H9 (cell line): ENCODE measurements at regions not wholly inside any gene's neighbourhood (a gene's known extent, or its start where the extent isn't known, plus 50 kb on each side); places are given as distances from the start of the nearest gene placed in this dataset.

Experiments used
- DNase-seq: peaks from one replicate; pipeline ENCODE4 v3.0.0-alpha.2; 2017
- H2AFZ ChIP-seq: one replicate; pipeline ENCODE4 v1.6.1; 2013; ENCODE audit warnings: mild to moderate bottlenecking, low read length, control low read depth, moderate library complexity
- H2AK5ac ChIP-seq: 2 replicates; pipeline ENCODE4 v1.6.1; 2013; ENCODE audit warnings: low read length, control low read depth, mixed read lengths; ENCODE audit not compliant: insufficient read length
- H2BK120ac ChIP-seq: one replicate; pipeline ENCODE4 v1.6.1; 2013; ENCODE audit warnings: low read depth, mild to moderate bottlenecking, low read length, control low read depth, inconsistent platforms; ENCODE audit not compliant: poor library complexity, severe bottlenecking
- H2BK12ac ChIP-seq: 2 replicates; pipeline ENCODE4 v1.6.1; 2013; ENCODE audit warnings: low read length, control low read depth, mixed read lengths, low read depth; ENCODE audit not compliant: insufficient read length
- H2BK15ac ChIP-seq: 2 replicates; pipeline ENCODE4 v1.6.1; 2013; ENCODE audit warnings: low read depth, low read length, control low read depth
- H2BK20ac ChIP-seq: one replicate; pipeline ENCODE4 v1.6.1; 2013; ENCODE audit warnings: low read depth, mild to moderate bottlenecking, low read length, control low read depth, inconsistent platforms; ENCODE audit not compliant: poor library complexity, severe bottlenecking
- H2BK5ac ChIP-seq: 2 replicates; pipeline ENCODE4 v1.6.1; 2013; ENCODE audit warnings: low read length, control low read depth, mixed read lengths; ENCODE audit not compliant: insufficient read length
- H3K14ac ChIP-seq: 2 replicates; pipeline ENCODE4 v1.6.1; 2013; ENCODE audit warnings: low read length, control low read depth; ENCODE audit not compliant: insufficient read depth
- H3K18ac ChIP-seq: 2 replicates; pipeline ENCODE4 v1.6.1; 2013; ENCODE audit warnings: low read depth, mild to moderate bottlenecking, mixed read lengths, low read length, control low read depth; ENCODE audit not compliant: insufficient read length
- H3K23ac ChIP-seq: 2 replicates; pipeline ENCODE4 v1.6.1; 2013; ENCODE audit warnings: low read length, control low read depth, mixed read lengths, low read depth; ENCODE audit not compliant: insufficient read length
- H3K23me2 ChIP-seq: 2 replicates; pipeline ENCODE4 v1.6.1; 2013; ENCODE audit warnings: low read depth, mild to moderate bottlenecking, mixed read lengths, low read length, control low read depth; ENCODE audit not compliant: insufficient read length, poor library complexity, severe bottlenecking
- H3K27ac ChIP-seq: 2 replicates; pipeline ENCODE4 v1.5.1; 2013; ENCODE audit warnings: low read length, control low read depth, mixed read lengths, low read depth; ENCODE audit not compliant: insufficient read length
- H3K27me3 ChIP-seq: 2 replicates; pipeline ENCODE4 v1.6.1; 2013; ENCODE audit warnings: low read length, control low read depth, inconsistent platforms; ENCODE audit not compliant: insufficient read depth
- H3K4ac ChIP-seq: 2 replicates; pipeline ENCODE4 v1.6.1; 2013; ENCODE audit warnings: low read depth, mild to moderate bottlenecking, control low read depth, inconsistent platforms, low read length, moderate library complexity
- H3K4me1 ChIP-seq: 2 replicates; pipeline ENCODE4 v1.6.1; 2013; ENCODE audit warnings: low read length, control low read depth, inconsistent platforms; ENCODE audit not compliant: insufficient read depth
- H3K4me2 ChIP-seq: 2 replicates; pipeline ENCODE4 v1.6.1; 2013; ENCODE audit warnings: low read length, control low read depth, mixed read lengths; ENCODE audit not compliant: insufficient read length, insufficient read depth
- H3K56ac ChIP-seq: 2 replicates; pipeline ENCODE4 v1.6.1; 2013; ENCODE audit warnings: low read depth, mild to moderate bottlenecking, mixed read lengths, low read length, control low read depth; ENCODE audit not compliant: insufficient read length
- H3K79me1 ChIP-seq: 2 replicates; pipeline ENCODE4 v1.6.1; 2013; ENCODE audit warnings: low read depth, mild to moderate bottlenecking, moderate library complexity, low read length, control low read depth, inconsistent platforms; ENCODE audit not compliant: insufficient read depth, poor library complexity, severe bottlenecking
- H3K79me2 ChIP-seq: 2 replicates; pipeline ENCODE4 v1.6.1; 2013; ENCODE audit warnings: low read length, control low read depth, inconsistent platforms; ENCODE audit not compliant: insufficient read depth
- H3K9ac ChIP-seq: 2 replicates; pipeline ENCODE4 v1.6.1; 2013; ENCODE audit warnings: low read length, control low read depth, mixed read lengths; ENCODE audit not compliant: insufficient read length; ENCODE audit errors: extremely low read depth
- H3K9me3 ChIP-seq: one replicate; pipeline ENCODE4 v1.6.1; 2013; ENCODE audit warnings: low read depth, low read length, inconsistent platforms; ENCODE audit not compliant: control insufficient read depth
- H3T11ph ChIP-seq: one replicate; pipeline ENCODE4 v1.6.1; 2013; ENCODE audit warnings: mild to moderate bottlenecking, low read length, control low read depth, inconsistent platforms
- H4K20me1 ChIP-seq: one replicate; pipeline ENCODE4 v1.6.1; 2013; ENCODE audit not compliant: control insufficient read depth, insufficient read length, insufficient read depth
- H4K5ac ChIP-seq: 2 replicates; pipeline ENCODE4 v1.6.1; 2013; ENCODE audit warnings: low read depth, mild to moderate bottlenecking, mixed read lengths, low read length, control low read depth; ENCODE audit not compliant: insufficient read length
- H4K8ac ChIP-seq: replicated peaks from 2 replicates; pipeline ENCODE4 v1.6.1; 2013; ENCODE audit warnings: low read length, control low read depth, mixed read lengths, low read depth; ENCODE audit not compliant: insufficient read length
- H4K91ac ChIP-seq: 2 replicates; pipeline ENCODE4 v1.6.1; 2013; ENCODE audit warnings: low read depth, mild to moderate bottlenecking, moderate library complexity, mixed read lengths, low read length, control low read depth; ENCODE audit not compliant: insufficient read length
- H3K27ac Mint-ChIP-seq, 3 experiments: 2 replicates in 2 of 3; 3 replicates in 1 of 3; pipeline ENCODE4 v1.8.0; 2020 to 2021; ENCODE audit warnings: mixed read lengths in 3 of 3, mild to moderate bottlenecking in 1 of 3, moderate library complexity in 1 of 3
- H3K27me3 Mint-ChIP-seq: 2 replicates; pipeline ENCODE4 v1.8.0; 2021; ENCODE audit warnings: low read depth, mild to moderate bottlenecking, moderate library complexity, mixed read lengths
- H3K36me3 Mint-ChIP-seq, 3 experiments: 2 replicates in 2 of 3; 3 replicates in 1 of 3; pipeline ENCODE4 v1.8.0; 2020 to 2021; ENCODE audit warnings: low read depth in 3 of 3, mixed read lengths in 3 of 3; ENCODE audit not compliant: insufficient read depth in 1 of 3
- H3K4me1 Mint-ChIP-seq, 2 experiments: 2 replicates each; pipeline ENCODE4 v1.8.0; 2020; ENCODE audit warnings: mixed read lengths in 2 of 2
- H3K4me3 Mint-ChIP-seq, 2 experiments: 2 replicates in 1 of 2; 3 replicates in 1 of 2; pipeline ENCODE4 v1.8.0; 2020 to 2021; ENCODE audit warnings: mild to moderate bottlenecking in 2 of 2, mixed read lengths in 2 of 2, moderate library complexity in 1 of 2
- H3K9me3 Mint-ChIP-seq, 2 experiments: 2 replicates in 1 of 2; 3 replicates in 1 of 2; pipeline ENCODE4 v1.8.0; 2020; ENCODE audit warnings: mild to moderate bottlenecking in 2 of 2, mixed read lengths in 2 of 2, moderate library complexity in 1 of 2
- WGBS: extraction: QIAGEN DNeasy Blood & Tissue Kit; methylation state at CpG from one replicate; pipeline ENCODE4 v1.1.7; 2013; ENCODE audit warnings: missing lambda C conversion rate, low lambda C conversion rate, mixed read lengths; ENCODE audit not compliant: insufficient read length; ENCODE audit errors: extremely low coverage; 5-methylcytosine and 5-hydroxymethylcytosine counted together
- TF ChIP-seq, protein P1 (sequence below): fragments of 200-600 bp; sonication (generic); conservative IDR thresholded peaks from 3 replicates; pipeline ENCODE4 v1.8.0; 2021; ENCODE audit warnings: antibody characterized with exemption, mild to moderate bottlenecking

DNA sequence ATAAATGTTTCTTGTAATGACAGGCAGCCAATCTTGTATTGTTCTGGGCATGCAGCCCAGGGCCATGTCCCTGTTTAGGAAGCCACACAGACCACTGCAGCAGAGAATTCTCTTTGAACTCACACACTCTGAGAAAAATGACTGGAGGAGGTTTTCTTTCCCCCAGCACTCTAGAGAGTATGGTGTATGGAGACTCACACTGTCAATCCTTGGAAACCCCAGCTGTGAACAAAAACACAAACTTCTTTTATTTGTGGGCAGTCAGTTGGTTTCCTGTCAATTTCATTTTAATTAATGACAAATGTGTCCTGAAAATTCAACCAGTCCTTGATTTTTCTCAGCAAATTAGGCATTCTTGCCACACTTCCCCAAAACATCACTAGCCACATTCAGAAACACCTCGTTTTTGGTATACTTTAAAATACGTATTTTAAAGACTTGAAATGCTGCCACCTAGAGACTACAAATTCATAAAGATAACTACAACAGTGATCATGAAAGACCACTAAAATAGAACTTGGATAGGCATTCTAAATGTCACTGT, 52.9 kb upstream of the UFL1 start:
- Mint-ChIP-seq H3K27ac (no peak overlapping the region; a peak in 1 of 7 replicates), H3K9me3 (no peaks in the 10 kb centered on the region; a peak in 1 of 5 replicates), H3K4me3 (no peak overlapping the region), H3K36me3 (no peaks in the 10 kb centered on the region), H3K27me3 (no peaks in the 10 kb centered on the region), H3K4me1 (no peaks in the 10 kb centered on the region)
- Histone ChIP-seq H2BK12ac (no peak overlapping the region), H2AFZ (no peak overlapping the region), H2BK15ac (no peak overlapping the region), H4K8ac (no peak overlapping the region), H3K79me2 (no peaks in the 10 kb centered on the region), H3K4me2 (no peak overlapping the region), H3K4ac (no peak overlapping the region), H4K20me1 (no peaks in the 10 kb centered on the region), H4K5ac (no peak overlapping the region), H2BK20ac (no peak overlapping the region), H3K27me3 (no peaks in the 10 kb centered on the region), H3K18ac (no peak overlapping the region), H3K79me1 (no peaks in the 10 kb centered on the region), H4K91ac (no peak overlapping the region), H3K14ac (no peak overlapping the region), H3T11ph (no peak overlapping the region), H2AK5ac (no peak overlapping the region), H3K27ac (no peak overlapping the region), H3K56ac (no peak overlapping the region), H3K9ac (no peak overlapping the region), H2BK120ac (no peak overlapping the region), H3K23ac (no peak overlapping the region), H2BK5ac (no peak overlapping the region), H3K23me2 (no peaks in the 10 kb centered on the region), H3K4me1 (no peaks in the 10 kb centered on the region), H3K9me3 (no peaks in the 10 kb centered on the region)
- DNase-seq: no peak
- TF ChIP-seq, protein P1, sequence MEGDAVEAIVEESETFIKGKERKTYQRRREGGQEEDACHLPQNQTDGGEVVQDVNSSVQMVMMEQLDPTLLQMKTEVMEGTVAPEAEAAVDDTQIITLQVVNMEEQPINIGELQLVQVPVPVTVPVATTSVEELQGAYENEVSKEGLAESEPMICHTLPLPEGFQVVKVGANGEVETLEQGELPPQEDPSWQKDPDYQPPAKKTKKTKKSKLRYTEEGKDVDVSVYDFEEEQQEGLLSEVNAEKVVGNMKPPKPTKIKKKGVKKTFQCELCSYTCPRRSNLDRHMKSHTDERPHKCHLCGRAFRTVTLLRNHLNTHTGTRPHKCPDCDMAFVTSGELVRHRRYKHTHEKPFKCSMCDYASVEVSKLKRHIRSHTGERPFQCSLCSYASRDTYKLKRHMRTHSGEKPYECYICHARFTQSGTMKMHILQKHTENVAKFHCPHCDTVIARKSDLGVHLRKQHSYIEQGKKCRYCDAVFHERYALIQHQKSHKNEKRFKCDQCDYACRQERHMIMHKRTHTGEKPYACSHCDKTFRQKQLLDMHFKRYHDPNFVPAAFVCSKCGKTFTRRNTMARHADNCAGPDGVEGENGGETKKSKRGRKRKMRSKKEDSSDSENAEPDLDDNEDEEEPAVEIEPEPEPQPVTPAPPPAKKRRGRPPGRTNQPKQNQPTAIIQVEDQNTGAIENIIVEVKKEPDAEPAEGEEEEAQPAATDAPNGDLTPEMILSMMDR: peak; percentile 55
- no CpG with 5 or more reads among the region's 2 CpGs for WGBS
